ENCODE measurements at regions not wholly inside any gene's neighbourhood (a gene's known extent, or its start where the extent isn't known, plus 50 kb on each side); places are given as distances from the start of the nearest gene placed in this dataset.
"Not testable (repeated sequence)": the region's sequence is repeated elsewhere in the genome, so short reads cannot be mapped to it uniquely, and the experiment has no call there.

- TF ChIP-seq, protein P1, sequence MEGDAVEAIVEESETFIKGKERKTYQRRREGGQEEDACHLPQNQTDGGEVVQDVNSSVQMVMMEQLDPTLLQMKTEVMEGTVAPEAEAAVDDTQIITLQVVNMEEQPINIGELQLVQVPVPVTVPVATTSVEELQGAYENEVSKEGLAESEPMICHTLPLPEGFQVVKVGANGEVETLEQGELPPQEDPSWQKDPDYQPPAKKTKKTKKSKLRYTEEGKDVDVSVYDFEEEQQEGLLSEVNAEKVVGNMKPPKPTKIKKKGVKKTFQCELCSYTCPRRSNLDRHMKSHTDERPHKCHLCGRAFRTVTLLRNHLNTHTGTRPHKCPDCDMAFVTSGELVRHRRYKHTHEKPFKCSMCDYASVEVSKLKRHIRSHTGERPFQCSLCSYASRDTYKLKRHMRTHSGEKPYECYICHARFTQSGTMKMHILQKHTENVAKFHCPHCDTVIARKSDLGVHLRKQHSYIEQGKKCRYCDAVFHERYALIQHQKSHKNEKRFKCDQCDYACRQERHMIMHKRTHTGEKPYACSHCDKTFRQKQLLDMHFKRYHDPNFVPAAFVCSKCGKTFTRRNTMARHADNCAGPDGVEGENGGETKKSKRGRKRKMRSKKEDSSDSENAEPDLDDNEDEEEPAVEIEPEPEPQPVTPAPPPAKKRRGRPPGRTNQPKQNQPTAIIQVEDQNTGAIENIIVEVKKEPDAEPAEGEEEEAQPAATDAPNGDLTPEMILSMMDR (IDR thresholded peaks at IDR 0.05): not testable (repeated sequence)
- not testable (repeated sequence) for TF ChIP-seq EZH2, EZH2phosphoT487 (IDR thresholded peaks at IDR 0.05)
Measured at GRCh38 chr21:13921455-13921854, 289.3 kb downstream of the LIPI start.

Measured in neural progenitor cell (in vitro differentiated cells).